Hepatocyte (in vitro differentiated cells): ENCODE measurements at regions not wholly inside any gene's neighbourhood (a gene's known extent, or its start where the extent isn't known, plus 50 kb on each side); places are given as distances from the start of the nearest gene placed in this dataset.

Experiments used
- EZH2 ChIP-seq: fragments of 200-600 bp; sonication (generic); IDR thresholded peaks from 2 replicates; pipeline ENCODE4 v1.6.1; 2016; ENCODE audit warnings: antibody characterized with exemption, mild to moderate bottlenecking, borderline replicate concordance
- EZH2phosphoT487 ChIP-seq: fragments of 200-600 bp; sonication (generic); IDR thresholded peaks from one replicate; pipeline ENCODE4 v1.6.1; 2018; ENCODE audit warnings: antibody characterized with exemption, mild to moderate bottlenecking, low read depth, moderate library complexity; ENCODE audit not compliant: unreplicated experiment, severe bottlenecking
- TF ChIP-seq, protein P1 (sequence below): fragments of 200-600 bp; sonication (generic); IDR thresholded peaks from 2 replicates; pipeline ENCODE4 v1.5.1; 2016; ENCODE audit warnings: antibody characterized with exemption, mild to moderate bottlenecking; ENCODE audit not compliant: poor library complexity

DNA sequence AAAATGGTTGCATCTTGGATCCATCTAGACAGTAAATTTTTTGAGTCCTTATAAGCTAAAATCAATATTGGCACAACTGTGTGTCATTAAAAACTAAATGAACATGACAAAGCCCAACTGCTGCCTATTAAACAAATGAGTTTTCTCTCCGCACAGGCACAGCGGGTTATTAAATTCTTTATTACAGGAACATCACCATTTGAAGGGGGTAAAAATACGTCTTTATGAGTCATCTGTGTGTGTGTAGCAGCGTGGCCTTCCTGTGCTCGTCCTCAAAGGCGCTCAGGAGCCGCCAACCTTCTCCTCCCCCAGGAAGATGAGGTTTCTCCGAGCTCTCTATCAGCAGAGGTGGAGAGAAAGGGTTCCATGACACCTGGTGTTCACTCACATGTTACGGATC is 62.6 kb upstream of the SDK2 start:
- no peak for TF ChIP-seq EZH2
- TF ChIP-seq, protein P1, sequence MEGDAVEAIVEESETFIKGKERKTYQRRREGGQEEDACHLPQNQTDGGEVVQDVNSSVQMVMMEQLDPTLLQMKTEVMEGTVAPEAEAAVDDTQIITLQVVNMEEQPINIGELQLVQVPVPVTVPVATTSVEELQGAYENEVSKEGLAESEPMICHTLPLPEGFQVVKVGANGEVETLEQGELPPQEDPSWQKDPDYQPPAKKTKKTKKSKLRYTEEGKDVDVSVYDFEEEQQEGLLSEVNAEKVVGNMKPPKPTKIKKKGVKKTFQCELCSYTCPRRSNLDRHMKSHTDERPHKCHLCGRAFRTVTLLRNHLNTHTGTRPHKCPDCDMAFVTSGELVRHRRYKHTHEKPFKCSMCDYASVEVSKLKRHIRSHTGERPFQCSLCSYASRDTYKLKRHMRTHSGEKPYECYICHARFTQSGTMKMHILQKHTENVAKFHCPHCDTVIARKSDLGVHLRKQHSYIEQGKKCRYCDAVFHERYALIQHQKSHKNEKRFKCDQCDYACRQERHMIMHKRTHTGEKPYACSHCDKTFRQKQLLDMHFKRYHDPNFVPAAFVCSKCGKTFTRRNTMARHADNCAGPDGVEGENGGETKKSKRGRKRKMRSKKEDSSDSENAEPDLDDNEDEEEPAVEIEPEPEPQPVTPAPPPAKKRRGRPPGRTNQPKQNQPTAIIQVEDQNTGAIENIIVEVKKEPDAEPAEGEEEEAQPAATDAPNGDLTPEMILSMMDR, result no peak
- TF ChIP-seq EZH2phosphoT487, result no peak
